ENCODE measurements at regions not wholly inside any gene's neighbourhood (a gene's known extent, or its start where the extent isn't known, plus 50 kb on each side); places are given as distances from the start of the nearest gene placed in this dataset.

DNA sequence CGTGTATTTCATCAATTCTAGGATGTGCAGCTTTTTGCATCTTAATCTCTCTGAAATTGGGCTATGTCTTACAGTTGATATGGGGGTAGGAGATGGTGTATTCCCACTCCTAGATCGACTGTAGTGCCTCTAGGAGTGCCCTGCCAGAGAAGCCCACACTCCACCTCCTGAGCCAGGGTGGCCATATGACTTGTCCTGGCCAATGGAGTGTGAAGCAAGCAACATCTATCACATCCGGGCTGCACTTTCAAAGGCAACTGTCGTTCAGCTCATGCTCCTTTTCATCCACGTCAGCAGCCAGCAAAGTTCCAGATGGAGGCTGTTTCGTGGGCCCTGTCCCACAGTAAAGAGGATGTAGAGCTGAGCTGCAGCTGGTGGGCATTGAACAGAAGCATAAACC is 149.4 kb upstream of the SLC1A4 start:
- no peak overlapping the region for H3K4me3 ChIP-seq (ENCODE audit: low read depth, low read length)
- DNase-seq (ENCODE audit: low read depth), result no peak
- TF ChIP-seq, protein P1, sequence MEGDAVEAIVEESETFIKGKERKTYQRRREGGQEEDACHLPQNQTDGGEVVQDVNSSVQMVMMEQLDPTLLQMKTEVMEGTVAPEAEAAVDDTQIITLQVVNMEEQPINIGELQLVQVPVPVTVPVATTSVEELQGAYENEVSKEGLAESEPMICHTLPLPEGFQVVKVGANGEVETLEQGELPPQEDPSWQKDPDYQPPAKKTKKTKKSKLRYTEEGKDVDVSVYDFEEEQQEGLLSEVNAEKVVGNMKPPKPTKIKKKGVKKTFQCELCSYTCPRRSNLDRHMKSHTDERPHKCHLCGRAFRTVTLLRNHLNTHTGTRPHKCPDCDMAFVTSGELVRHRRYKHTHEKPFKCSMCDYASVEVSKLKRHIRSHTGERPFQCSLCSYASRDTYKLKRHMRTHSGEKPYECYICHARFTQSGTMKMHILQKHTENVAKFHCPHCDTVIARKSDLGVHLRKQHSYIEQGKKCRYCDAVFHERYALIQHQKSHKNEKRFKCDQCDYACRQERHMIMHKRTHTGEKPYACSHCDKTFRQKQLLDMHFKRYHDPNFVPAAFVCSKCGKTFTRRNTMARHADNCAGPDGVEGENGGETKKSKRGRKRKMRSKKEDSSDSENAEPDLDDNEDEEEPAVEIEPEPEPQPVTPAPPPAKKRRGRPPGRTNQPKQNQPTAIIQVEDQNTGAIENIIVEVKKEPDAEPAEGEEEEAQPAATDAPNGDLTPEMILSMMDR (IDR thresholded peaks at IDR 0.05; ENCODE audit: insufficient read depth, low read depth, low read length), result no peak

DNA sequence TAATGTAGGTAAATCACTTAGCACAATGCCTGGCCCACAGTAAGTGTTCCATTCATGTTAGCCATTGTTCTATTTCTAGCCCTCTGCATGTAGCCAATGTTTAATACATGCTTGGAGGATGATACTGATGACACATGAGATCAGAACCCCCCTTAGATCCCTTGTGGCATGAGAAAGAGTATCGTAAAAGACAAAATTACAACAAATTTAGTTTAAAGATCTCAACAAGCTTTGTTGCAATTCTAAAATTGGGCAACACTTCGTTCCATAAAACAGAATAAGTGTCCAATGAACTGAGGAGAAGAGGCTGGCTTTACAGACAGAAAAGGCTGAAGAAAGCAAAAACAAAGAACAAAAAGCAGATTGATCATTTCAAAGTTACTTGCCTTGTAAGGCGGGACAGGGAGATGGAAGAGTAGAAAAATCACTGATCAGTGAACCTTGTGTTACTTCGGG is 148.7 kb upstream of the SLC1A4 start:
- TF ChIP-seq, protein P1 (IDR thresholded peaks at IDR 0.05; ENCODE audit: insufficient read depth, low read depth, low read length), result no peak
- H3K4me3 ChIP-seq (ENCODE audit: low read depth, low read length), result no peak overlapping the region
- DNase-seq (ENCODE audit: low read depth), result no peak

DNA sequence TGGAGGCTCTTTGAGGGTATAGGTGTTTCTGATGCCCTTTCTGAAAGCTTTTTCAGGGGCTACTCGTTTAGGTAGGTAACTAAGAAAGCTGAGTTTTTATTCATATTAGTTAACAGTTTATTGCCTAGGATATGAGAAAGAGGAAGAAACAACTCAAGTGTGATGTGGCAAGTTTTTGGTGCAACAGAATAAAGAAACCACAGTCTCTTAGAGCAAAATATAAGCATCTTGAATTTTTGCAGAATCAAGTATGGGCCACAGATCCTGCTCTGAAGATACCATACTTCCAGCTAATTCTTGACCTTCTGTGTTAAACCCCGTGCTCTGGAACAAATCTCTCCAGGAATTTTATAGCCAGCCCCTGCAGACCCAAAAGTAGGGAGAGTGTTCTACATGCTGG is 147.7 kb upstream of the SLC1A4 start:
- no peak overlapping the region for H3K4me3 ChIP-seq (ENCODE audit: low read depth, low read length)
- TF ChIP-seq, protein P1 (IDR thresholded peaks at IDR 0.05; ENCODE audit: insufficient read depth, low read depth, low read length), result no peak
- DNase-seq (ENCODE audit: low read depth), result no peak

DNA sequence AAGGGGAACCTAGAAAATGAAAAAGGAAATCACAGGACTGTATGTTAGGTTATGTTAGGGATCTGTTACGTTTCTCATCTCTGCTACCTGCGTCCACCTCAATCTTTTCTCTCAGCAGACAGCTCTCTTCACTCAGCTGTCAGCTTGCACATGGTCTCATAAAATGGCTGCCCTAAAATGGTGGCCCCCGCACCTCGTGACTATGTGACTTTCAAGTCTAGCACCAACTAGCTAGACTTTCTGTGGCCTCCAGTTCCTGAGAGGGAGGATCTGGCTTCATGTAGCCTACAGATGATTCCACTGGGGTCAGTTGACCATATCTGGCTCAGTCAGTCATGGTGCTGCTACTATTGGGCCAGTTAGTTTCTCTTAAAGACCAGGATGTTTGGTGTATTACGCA is 147.2 kb upstream of the SLC1A4 start:
- no peak overlapping the region for H3K4me3 ChIP-seq (ENCODE audit: low read depth, low read length)
- TF ChIP-seq, protein P1 (IDR thresholded peaks at IDR 0.05; ENCODE audit: insufficient read depth, low read depth, low read length), result no peak
- no peak for DNase-seq (ENCODE audit: low read depth)

DNA sequence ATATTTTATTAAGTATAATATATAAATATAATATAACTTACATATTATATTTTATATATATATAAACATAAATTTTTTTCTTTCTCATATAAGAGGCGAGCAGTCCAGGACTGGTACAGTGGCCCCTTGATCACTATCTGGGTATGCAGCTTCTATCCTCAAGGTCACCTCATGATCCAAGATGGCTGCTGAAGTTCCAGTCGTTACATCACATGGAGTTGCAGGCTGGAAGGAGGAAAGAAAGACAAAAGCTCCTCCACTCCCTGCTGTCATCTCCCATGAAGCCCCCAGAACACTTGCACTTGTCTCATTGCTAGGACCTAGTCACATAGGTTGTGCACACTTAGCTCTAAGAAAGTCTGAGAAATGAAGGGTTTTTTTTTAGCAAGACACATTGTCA is 145.1 kb upstream of the SLC1A4 start:
- DNase-seq (ENCODE audit: low read depth), result no peak
- H3K4me3 ChIP-seq (ENCODE audit: low read depth, low read length), result no peak overlapping the region
- TF ChIP-seq, protein P1 (IDR thresholded peaks at IDR 0.05; ENCODE audit: insufficient read depth, low read depth, low read length), result no peak

DNA sequence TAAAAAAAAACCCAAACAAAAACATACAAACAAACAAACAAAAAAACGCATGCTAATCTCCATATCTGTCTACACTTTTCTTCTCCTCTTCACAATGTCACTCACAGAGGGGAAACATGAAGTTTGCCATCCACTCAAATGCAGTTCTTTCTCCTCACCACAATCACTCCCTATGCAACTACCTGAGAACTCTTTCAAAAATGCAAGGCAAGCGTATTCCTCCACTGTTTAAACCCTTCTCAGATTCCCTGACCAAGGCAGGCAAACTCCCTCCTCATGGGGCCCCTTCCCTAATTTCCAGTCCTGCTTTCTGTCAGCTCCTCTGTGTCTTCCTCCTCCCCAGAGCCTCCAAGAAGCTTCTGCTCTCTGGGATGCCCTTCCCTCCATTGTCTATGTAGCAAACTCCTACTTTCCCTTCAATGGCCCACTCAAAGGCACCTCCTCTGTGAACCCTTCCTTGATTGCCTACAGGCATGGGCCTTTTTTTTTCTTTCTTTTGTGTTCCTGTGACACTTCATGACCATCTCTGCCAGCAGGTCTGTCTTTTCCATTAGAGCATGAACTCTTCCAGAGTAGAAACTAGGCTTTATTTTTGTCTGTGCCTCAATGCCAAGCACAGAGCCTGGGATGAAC is 143.8 kb upstream of the SLC1A4 start:
- no peak for DNase-seq (ENCODE audit: low read depth)
- TF ChIP-seq, protein P1 (IDR thresholded peaks at IDR 0.05; ENCODE audit: insufficient read depth, low read depth, low read length), result no peak
- H3K4me3 ChIP-seq (ENCODE audit: low read depth, low read length), result no peak overlapping the region

DNA sequence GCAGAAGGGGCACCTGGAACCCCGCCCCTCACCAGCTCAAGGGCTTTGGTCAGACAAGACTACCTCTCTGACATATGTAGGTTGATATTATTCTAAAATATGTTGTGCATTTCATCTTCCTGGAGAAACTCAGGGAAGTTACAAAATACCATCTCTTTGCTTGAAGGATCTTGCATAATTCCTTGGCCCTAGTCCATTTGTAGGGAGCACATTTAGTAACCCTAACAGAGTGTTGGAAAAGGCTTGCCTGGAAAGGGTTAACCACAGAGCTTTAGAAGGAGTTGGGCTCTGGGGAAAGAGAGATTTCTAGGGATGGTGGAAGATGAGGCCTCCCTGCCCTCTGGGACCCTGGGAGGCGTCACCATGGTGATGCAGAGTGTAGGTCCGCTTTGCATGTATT is 143.0 kb upstream of the SLC1A4 start:
- H3K4me3 ChIP-seq (ENCODE audit: low read depth, low read length), result no peak overlapping the region
- TF ChIP-seq, protein P1 (IDR thresholded peaks at IDR 0.05; ENCODE audit: insufficient read depth, low read depth, low read length), result no peak
- peak; percentile 64 for DNase-seq (ENCODE audit: low read depth)

Measured in fibroblast of villous mesenchyme (primary cell).